ENCODE measurements at regions not wholly inside any gene's neighbourhood (a gene's known extent, or its start where the extent isn't known, plus 50 kb on each side); places are given as distances from the start of the nearest gene placed in this dataset.

DNA sequence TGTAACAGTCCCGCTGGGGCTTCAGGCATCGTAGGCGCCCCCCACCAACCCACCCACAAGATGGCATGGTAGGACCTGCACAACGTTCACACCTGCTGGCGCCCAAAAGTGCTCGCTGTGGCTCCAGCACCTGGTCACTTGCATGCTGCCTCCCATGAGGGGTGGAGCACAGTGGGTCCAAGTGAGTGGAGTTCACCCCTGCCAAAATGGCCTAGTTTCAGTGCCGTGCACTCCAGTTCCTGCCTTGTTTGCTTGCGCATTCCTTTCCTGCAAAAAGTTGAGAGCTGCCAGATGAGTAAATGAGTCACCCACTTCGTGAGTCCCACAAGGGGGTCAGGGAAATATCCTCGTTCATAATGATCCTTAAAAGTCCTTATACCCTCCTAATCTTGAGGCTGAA is 788.7 kb upstream of the DPPA4 start:
- DNase-seq = no peak

DNA sequence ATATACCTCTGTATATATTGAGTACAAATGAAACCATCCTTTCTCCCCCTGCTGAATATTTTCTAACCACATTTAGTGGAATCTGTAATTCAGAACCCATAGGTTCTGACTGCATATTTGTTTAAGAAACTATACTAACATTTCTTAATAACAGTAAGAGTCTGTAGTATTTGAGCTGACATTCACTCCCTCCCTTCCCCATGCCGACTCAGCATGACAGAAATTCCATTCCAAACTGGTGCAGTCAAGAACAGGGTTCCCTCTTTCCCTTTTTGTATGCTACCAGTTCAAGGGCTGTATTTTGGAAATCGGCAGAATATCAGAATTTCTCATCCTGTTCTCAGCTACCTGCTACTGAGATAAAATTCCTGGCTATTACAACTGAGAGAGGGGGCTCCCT is 796.6 kb upstream of the DPPA4 start:
- DNase-seq = no peak

DNA sequence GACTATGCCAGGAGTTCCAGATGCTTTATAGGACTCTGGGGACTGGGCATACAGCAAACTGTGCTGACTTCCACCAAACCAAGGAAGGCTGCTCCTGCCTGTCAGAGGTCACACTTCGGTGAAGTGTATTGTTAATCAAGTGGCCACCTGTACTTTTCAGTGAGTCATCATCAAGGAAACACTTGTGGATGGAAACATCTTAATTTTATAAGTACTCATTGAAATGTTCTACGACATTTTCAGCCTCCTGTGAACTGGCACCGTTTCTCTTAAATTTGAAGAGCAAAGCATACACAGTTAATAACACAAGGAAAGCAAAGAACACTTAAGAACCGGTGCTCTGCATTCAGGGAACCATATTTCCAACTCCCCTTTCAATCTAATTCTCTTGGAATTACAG is 801.7 kb upstream of the DPPA4 start:
- no peak for DNase-seq

DNA sequence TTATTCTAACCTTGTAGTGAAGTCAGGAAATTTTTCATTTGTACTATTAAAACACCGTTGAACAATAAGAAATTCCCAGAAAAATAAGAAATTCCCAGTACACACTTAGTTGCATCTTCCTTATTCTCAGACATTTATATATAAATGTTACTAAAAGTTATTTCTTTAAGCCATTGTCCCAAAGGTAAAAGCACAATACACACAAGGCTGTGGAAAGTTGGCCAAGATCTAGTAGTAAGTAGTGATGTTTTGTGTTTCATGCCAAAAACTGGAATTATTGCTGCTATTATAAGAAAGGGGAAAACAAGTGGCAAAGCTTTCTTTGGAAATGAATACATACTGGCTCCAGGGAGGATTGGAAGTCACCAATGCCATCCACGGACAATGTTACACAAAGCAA is 802.5 kb upstream of the DPPA4 start:
- DNase-seq = no peak

DNA sequence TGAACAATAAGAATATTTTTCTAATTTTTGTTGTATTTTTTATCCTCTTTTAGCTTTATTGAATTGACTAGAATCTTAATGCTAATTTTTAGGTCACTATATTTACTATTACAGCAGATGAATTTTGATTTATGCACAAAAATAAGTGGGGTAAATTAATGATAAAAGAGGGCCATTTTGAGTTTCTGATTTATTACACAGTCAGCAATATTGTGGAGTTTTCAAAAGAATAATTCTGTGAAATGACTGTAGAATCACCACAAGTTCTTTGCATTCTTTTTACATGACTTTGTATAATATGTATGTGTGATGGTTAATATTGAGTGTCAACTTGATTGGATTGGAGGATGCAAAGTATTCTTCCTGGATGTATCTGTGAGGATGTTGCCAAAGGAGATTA is 812.4 kb upstream of the DPPA4 start:
- DNase-seq = no peak

DNA sequence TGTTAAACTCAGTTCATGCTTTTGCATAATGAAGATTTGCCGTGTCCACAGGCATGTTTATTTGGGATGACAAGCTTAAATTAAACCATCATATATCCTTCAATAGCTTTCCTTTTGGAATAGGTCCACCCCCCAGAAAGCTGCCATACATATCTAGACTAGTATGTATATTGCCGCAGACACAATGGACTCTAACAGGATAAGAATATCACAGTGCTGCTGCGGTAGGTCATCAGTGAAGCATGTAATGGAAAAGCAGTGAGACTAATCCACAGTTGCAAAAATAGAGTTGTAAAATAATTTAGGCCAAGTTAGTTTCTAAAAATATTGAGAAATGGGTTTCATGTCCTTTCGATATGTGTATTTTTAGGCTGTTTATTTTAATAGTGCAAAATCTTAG is 819.9 kb upstream of the DPPA4 start:
- DNase-seq = no peak

DNA sequence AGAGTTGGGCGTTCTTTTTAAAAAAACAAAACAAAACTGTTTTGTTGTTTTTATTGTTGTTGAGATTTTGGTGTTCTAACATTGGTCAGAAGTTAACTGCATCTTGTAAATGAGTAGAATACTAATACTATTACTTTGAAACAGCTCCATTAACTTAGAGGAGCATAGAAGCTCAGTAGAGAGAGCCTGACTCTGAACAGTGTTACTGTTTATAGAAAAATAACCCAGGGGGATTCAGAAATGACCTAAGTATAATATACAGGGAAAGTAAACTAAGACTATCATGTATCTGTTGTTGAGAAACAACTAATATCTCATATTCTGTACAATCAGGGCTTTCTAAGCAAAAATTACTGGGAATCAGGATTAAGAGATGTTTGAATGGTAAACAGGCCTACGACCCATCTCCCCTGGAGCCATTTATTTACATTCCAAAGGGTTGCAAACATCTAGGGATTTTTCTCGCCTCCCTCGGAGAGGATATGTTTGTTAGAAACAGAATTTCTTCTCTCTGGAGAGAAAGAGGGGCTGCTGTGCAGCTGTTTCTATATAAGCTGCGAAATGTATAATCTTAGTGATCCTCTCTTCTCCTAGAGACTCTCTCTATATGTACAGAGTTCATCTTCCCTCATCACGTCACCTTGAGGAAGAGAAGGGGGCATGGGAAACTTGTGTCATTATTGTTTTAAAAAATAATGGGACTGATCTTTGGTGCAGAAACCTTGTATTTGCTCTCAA is 827.5 kb upstream of the DPPA4 start:
- DNase-seq = no peak

DNA sequence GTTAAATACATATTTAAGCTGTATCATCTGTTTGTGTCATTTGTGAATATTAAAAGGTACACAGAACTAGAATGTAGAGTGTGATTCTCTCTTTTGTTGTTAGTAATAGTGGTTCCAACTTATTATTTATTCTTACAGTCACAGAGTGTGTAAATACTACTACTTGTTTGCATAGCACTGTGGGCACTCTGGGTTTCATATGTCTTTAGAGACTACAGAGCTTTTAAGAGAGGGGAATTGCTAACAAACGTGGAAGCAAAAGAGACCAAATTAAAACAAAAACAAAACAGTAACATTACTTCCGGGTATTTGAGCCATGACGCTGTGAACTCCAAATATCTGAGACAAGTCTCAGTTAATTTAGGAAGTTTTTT is 828.0 kb upstream of the DPPA4 start:
- no peak for DNase-seq

DNA sequence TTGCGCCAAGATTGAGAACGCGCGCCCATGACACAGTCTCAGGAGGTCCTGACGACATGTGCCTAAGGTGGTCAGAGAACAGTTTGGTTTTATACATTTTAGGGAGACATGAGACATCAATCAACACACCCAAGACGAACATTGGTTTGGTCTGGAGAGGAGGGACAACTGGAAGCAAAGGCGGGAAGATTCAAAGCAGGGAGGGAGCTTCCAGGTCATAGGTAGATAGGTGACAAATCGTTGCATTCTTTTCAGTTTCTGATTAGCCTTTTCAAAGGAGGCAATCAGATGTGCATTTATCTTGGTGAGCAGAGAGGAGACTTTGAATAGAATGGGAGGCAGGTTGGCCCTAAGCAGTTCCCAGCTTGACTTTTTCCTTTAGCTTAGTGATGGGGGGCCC is 828.4 kb upstream of the DPPA4 start:
- DNase-seq = no peak

DNA sequence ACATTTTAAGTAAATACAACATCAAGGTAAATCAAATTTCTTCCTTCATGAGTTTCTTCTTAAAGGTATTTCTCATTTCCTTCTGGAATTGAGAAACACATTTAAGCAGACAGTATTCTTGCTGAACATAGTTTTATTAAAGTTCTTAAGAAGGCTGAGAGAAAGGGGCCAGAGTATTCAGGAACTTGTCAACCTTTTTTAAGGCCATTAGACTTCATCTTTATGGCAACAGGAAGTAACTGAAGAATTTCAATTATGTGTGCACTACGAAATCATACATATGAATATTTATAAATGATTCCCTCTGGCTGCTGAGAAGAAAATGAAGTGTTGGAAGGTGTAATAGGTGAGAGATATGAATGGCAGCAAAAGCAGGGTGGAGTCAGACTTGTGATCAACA is 829.4 kb upstream of the DPPA4 start:
- DNase-seq = no peak

DNA sequence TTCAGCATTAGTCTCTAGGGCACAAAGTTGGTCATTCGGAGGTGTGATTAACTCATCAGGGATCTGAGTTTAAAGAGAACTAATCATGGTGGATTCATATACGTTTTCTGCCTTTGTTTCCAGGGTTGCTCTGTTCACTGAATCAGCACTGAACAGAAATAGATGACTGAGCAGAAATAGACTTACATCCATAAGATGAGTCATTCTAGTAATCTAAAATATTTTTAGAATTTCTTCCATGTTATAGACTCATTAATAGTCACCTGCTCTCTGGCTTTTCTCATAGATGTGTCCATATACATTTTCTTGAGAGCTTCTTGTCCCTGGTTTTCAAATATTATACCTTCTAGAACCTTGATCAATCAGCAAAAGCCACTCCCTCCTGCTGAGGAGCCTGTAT is 837.6 kb upstream of the DPPA4 start:
- no peak for DNase-seq

DNA sequence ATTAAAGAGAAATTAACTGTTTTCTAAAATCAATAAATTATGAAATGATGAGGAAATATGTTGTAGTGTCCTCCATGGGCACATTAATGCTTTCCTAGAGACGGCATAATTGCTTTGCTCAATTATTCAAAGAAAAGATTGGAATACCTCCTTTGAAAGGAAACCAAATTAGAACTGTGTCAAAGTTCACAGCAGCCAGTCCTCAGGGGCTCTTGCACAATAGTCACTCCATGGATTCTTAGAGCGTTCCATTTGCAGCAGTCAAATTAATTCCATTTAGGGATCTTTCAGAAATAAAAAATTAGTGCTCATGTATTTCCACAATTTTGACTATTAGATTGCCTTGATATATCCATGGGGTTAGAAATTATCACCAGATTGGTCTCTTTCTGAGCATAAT is 841.6 kb upstream of the DPPA4 start:
- no peak for DNase-seq

DNA sequence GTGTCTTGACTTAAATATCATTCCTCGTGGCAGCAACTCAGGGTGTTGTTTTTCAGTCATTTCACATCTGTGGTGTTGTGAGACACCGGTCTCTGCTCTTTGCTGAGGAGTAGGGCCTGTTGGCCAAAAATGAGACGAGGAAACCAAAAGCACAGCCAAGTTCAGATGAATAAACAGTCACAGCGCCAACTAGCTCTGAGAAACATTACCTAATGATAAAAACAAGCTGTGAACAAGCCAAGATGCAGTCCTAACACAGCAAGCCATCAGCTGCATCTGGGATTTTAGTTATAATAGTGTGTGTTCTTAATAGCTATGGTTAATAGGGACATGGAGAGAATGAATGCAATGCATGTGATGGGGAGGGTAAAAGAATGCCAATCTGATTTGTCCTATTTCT is 843.4 kb upstream of the DPPA4 start:
- DNase-seq = no peak

DNA sequence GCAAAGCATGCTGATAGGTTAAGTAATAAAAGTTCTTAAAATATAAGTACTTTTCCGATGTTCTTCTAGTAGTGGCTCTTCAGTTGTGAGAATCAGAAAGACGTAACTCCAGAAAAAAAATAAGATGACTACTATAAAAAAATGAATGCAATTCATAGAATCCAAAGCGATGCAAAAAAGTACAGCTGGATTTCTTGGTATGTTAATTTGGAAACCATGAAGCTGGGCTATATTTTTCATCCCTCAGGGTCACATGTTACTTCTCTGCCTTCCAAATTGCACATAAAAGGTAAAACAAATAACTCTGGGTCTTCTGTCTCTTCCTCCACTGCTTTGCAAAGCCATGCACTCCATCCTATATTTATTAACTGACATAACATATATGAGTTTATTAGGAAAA is 843.9 kb upstream of the DPPA4 start:
- DNase-seq = no peak

DNA sequence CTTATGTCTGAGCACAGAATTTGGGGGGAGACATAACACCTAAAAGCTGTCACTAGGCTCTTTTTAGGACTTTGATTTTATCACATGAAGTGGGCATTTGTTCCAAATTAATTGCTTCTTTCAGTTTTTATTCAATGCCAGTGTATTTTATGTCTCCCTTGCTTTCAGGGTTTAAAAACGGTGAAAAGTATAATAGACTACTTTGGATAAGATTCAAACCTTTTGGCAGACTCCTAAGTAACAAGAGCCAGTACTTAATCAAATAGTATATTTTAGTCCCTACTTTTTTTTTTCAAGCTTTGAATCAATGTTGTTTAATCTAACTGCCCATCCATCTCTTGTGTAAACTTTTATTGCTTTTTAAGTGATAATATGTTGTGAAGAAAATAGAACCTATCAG is 847.2 kb upstream of the DPPA4 start:
- DNase-seq = no peak

DNA sequence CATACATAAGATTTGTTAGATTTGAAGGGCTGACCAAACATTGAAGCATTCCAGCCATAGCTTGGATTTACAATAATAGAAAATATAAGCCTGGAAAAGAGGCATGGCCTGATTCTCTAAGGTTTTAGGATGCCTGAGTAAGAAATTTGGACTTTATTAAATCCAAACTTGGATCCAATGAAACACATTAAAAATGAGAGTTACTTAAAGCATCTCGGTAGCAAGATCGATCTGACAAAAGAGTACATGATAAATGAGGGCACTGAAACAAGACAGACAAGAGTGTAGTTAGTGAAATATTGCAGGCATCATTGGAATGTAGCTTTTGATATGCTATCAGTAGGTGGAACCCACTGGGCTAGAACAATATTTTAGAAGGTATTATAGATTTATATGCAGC is 855.7 kb upstream of the DPPA4 start:
- no peak for DNase-seq

DNA sequence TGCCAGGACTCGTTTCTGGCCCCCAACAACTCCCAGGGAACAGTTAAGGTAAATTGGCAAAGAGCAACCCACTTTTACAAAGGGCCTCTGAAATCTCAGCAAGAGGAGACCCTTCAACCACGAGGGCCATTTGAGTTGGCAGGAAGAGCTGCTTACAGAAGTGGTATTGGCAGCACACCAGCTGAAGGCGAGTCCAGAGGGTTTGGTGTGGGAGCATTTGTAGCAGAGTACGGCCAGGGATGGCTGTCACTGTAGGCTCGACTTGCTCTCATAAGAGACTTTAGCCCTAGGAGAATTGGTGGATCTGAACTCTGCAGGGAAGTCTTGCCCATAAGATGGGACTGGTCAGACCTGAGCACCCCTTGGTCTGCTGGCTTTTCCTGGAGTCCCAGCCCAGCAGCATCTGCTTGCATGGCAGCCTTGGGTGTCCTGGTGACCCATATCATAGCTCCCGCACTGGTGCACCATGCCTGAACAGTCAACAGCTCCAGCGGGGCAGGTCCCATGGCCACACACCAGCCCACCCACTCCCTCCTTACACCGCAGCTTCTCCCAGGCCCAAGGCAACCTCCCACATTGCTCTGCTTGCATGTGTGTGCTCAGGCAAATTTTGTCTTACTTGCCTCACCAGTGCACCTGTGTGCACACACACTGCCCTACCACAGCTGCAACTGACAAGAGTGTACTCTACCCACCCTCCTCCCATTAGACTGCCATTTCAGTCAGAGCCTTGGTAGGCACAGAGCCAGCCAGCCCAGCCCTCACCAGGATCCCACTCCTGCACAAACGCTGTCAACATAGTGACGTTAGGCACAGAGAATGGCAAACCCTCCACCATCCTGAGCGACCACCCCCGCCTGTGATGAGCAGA is 861.6 kb upstream of the DPPA4 start:
- DNase-seq = no peak

DNA sequence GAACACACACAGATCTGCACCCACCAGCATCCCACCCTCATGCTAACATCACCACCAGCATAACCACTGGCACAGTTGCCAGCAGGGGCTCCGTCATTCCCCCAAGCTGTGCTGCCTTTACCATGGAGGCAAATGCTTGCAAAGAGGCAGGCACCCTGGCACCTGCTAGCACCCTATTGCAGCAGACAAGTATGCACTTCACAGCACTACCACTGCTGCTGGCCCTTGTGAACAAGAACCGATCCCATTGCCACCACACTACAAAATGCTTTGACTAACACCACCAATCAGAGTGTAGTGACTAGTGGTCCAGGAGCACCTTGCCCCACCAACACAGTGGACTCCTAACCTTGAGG is 862.2 kb upstream of the DPPA4 start:
- no peak for DNase-seq

DNA sequence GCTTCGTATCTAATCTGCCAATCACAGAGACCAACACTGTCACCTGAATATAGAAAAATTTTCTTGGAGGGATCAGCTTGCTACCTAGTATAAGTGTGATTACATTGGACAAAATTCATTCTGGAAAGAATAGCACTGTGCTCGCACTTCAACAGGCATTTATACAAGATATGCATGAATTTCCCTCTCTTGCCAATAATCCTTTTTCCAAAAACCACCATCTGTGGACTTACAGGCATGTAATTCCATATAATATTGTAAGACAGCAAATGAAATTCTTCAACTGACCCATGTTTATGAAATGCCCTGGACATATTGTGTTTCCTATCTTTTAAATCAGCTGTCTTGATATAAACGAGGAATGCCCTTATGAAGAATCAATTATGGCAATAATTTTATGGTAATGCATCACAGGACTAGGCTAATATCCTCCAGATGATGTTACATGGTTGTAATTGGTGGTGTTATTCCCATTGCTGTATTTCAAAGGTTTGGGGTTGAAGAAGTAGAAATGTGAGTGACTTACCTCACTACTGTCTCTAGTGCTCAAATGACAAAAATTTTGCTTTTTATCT is 861.4 kb upstream of the NECTIN3 start:
- DNase-seq = no peak

DNA sequence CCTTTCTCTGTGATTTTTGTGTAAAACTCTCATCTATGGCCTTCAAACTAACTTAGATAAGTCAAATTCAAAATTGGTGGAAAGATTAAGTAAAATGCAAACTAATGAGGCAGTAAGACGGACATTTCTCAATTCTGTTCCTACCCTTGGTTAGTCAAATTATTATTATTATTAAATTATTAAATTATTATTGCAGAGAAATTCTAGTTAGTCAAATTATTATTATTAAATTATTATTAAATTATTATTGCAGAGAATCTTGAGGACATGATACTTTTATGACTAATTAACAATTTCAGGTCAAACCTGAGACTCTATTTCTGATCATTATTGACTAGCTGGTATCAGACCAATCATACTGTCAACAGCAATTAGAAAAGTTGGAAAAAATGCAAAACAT is 845.0 kb upstream of the NECTIN3 start:
- DNase-seq = no peak

DNA sequence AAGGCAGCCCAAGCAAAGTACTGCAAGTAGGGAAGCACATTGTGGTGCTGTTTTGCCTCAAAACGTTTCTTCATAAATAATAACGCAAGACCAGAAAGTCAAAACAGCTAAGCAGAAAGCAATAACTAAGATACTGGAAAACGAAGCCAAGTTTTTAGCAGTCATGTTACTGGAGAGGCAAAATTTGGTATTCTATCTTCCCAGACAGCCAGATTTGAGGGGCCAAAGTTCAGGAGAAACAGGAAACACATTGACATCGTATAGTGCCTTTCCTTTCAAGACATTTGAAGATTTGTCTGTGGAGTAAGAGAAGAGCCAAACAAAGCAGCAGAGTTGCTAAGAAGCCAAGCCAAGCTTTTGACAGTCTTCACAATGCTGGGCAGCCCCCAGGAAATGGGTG is 843.6 kb upstream of the NECTIN3 start:
- DNase-seq = no peak

DNA sequence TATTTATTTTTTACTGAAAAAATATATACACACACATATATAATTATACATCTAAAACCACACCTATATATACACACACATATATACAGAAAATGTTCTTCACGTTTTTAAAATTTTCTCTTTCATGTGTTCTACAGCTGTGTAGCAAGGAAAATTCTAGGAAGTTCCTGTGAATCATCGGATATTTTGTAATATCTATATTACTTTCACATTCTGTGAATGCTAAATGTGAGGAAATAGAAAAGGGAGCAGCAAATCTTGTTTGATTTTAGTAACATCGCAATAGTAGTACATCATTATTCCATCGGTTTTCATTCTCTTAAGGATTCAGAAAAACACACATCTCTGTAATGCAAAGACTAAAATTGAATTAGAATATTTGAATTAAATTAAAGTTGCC is 836.8 kb upstream of the NECTIN3 start:
- no peak for DNase-seq

DNA sequence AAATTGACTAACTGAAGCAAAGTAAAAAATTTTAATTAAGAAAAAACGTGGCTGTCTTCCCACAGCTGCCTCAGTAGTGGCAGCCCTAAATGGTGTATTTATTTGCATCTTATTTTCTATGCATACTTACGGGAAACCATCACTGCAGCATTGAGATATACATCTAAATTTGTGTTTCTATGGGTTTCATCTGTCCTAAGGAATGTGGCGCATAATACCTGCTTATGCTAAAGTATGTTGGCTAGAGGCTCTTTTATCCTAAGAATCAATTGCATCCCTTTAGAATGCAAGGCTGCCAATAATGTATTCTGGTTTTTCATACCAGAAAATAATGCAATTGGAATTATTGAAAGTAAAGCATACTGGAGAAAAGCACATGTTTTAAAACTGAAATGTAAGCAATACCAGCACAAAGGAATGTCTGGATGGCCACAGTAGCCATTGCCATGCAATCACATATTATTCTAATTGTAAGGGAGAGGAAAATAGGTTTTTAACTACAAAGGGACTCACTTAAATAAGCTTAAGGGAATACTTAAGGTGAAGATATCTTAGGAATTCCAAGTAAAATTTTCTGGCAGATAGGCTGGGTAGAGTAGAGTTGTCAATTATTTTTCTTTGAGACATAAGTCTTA is 834.5 kb upstream of the NECTIN3 start:
- DNase-seq = no peak

DNA sequence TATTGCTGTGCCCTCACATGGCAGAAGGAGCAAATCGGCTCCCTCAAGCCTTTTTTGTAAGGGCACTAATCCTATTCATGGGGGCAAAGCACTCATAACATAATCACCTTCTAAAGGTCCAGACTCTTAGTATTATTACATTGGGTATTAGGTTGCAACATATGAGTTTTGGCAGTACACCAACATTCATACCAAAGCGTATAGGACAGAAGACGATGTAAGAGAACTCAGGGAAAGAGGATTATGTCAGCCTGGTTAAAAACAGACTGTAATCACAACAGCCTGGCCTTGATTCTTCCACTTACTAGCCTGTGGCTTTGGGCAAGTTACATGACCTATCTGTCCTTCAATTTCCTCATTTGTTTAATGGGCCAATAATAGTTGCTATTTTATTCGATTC is 828.5 kb upstream of the NECTIN3 start:
- no peak for DNase-seq
